Central memory CD8-positive, alpha-beta T cell (primary cell): ENCODE measurements at regions not wholly inside any gene's neighbourhood (a gene's known extent, or its start where the extent isn't known, plus 50 kb on each side); places are given as distances from the start of the nearest gene placed in this dataset.
A peak's percentile ranks its signal among the peaks of the same experiment; 100 is the strongest.

Experiments
- ATAC-seq: fragments of 150-1000 bp; cut with Tn5 transposase; replicated peaks from 2 replicates; pipeline ENCODE4 v1.10.0; 2022; ENCODE audit warnings: mild to moderate bottlenecking, moderate FRiP score, moderate number of reproducible peaks; ENCODE audit not compliant: poor library complexity, severe bottlenecking; ENCODE audit errors: extremely low read depth
- DNase-seq, 2 donors: peaks; one replicate each; pipeline ENCODE4 v3.0.0; 2021; ENCODE audit warnings: low spot score in 2 of 2
- H3K27ac Mint-ChIP-seq: one replicate; pipeline ENCODE4 v1.8.0; 2022; ENCODE audit warnings: low read depth, mild to moderate bottlenecking, moderate library complexity, mixed read lengths
- H3K27me3 Mint-ChIP-seq: one replicate; pipeline ENCODE4 v1.8.0; 2022; ENCODE audit warnings: mixed read lengths
- H3K36me3 Mint-ChIP-seq: one replicate; pipeline ENCODE4 v1.8.0; 2022; ENCODE audit warnings: mild to moderate bottlenecking, moderate library complexity, mixed read lengths; ENCODE audit not compliant: insufficient read depth
- H3K4me1 Mint-ChIP-seq: one replicate; pipeline ENCODE4 v1.8.0; 2022; ENCODE audit warnings: mixed read lengths
- H3K4me3 Mint-ChIP-seq: one replicate; pipeline ENCODE4 v1.8.0; 2022; ENCODE audit warnings: mild to moderate bottlenecking, moderate library complexity, mixed read lengths
- H3K9me3 Mint-ChIP-seq: one replicate; pipeline ENCODE4 v1.8.0; 2022; ENCODE audit warnings: mixed read lengths

DNA sequence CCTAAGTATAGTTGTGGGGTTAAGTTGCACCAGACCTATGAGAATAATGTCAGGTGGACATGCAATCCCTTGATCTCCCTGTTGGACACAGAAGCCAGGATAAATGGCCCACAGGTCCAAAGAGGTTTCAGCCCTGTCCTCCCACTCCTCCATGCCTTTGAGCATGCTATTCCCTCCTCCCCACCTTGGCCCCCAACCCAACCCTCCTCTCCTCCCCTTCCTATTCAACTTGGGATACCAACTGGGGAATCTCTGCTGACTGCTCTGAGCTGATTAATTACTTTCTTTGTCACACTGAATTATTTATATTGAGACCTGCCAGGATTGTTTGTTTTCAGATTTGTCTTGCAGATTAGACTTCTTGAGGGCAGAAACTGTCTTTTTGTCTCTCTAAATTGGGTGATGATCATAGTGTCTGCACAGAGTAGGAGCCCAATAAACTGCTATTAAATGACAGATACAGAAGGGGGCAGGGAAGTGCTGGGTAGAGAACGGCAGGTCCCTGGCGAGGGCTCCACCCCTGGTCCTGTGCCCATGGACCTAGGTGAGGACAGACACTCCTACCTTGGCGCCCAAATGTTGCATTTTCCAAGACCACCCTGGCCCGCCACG is 120.9 kb downstream of the UNC5CL start:
- peaks cover 2% of the 10 kb centered on the region for H3K36me3 Mint-ChIP-seq
- H3K27me3 Mint-ChIP-seq = peaks cover 46% of the 10 kb centered on the region
- DNase-seq = no peak
- no peak overlapping the region for H3K27ac Mint-ChIP-seq
- H3K4me3 Mint-ChIP-seq = no peak overlapping the region
- H3K4me1 Mint-ChIP-seq = no peaks in the 10 kb centered on the region
- no peak for ATAC-seq
- H3K9me3 Mint-ChIP-seq = no peaks in the 10 kb centered on the region

DNA sequence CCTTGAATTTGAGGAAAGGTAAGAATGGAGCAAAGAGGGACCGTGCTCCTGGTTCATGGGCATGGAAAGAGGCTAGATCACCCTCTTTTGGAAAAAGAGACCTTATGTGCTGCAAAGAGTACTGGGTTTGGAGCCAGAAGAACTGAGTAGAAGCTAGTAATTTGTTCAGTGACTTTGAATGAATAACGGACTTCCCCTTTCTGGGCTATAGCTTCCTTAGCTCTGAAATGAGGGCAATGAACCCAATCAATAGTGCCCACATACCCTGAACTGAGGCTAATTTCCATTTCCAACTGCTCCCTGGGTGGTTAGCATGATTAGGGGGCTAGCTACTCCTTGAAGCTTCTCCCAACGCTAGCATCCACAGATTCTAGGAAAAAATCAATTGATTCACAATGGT is 121.4 kb downstream of the UNC5CL start:
- H3K36me3 Mint-ChIP-seq = peaks cover 2% of the 10 kb centered on the region
- DNase-seq = no peak
- H3K4me3 Mint-ChIP-seq = no peak overlapping the region
- ATAC-seq = no peak
- H3K9me3 Mint-ChIP-seq = no peaks in the 10 kb centered on the region
- H3K27ac Mint-ChIP-seq = no peak overlapping the region
- H3K27me3 Mint-ChIP-seq = peaks cover 41% of the 10 kb centered on the region
- H3K4me1 Mint-ChIP-seq = no peaks in the 10 kb centered on the region

DNA sequence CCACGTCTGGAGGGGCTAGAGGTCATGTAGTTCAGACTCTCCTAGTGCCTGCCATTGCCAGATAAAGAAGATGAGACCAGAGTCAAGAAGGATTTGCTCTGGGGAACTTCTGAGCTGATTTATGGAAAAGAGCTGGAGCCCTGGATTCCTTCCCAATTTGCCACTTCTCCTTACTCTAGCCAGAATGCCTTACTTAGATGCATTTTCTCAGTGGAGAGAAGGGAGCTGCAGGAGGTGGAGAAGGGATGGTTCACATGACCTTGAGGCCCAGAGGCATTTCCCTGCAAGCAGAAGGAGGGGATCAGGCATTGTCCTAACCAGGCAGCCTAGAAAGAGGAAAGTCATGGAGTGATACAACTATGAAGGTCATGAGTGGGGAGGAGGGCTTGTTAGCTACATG is 122.2 kb downstream of the UNC5CL start:
- Mint-ChIP-seq H3K27me3 (peaks cover 38% of the 10 kb centered on the region), H3K4me3 (no peak overlapping the region)
- no peak for ATAC-seq

DNA sequence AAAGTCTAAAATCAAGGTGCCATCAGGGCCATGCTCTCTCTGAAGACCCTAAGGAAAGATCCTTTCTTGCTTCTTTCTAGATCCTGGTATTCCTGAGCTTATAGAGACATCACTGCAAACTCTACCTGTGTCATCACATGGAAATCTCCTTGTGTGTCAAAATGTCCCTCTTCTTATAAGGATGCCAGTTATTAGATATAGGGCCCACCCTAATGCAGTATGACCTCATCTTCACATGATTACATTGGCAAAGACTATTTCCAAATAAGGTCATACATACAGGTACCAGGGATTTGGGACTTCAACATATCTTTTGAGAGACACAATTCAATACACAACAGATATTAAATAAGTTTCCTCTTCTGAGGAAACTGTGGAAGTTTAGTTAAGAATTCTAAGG is 123.9 kb downstream of the UNC5CL start:
- Mint-ChIP-seq H3K27me3 (peaks cover 38% of the 10 kb centered on the region), H3K9me3 (no peaks in the 10 kb centered on the region), H3K4me1 (no peaks in the 10 kb centered on the region), H3K4me3 (no peak overlapping the region), H3K27ac (no peak overlapping the region), H3K36me3 (peaks cover 2% of the 10 kb centered on the region)
- ATAC-seq = no peak
- DNase-seq = no peak

More for the DNA sequence above, 122.2 kb downstream of the UNC5CL start:
- H3K27ac Mint-ChIP-seq = no peak overlapping the region
- DNase-seq = no peak
- H3K36me3 Mint-ChIP-seq = peaks cover 2% of the 10 kb centered on the region
- H3K9me3 Mint-ChIP-seq = no peaks in the 10 kb centered on the region
- H3K4me1 Mint-ChIP-seq = no peaks in the 10 kb centered on the region

- H3K27me3 Mint-ChIP-seq = peaks cover 28% of the 10 kb centered on the region
- H3K4me3 Mint-ChIP-seq = no peak overlapping the region
- ATAC-seq = no peak
- H3K9me3 Mint-ChIP-seq = no peaks in the 10 kb centered on the region
- H3K36me3 Mint-ChIP-seq = peaks cover 2% of the 10 kb centered on the region
- no peak for DNase-seq
- no peak overlapping the region for H3K27ac Mint-ChIP-seq
- no peaks in the 10 kb centered on the region for H3K4me1 Mint-ChIP-seq
Measured at GRCh38 chr6:40914005-40914404, 125.0 kb downstream of the UNC5CL start.

- no peak for DNase-seq
- Mint-ChIP-seq H3K9me3 (no peaks in the 10 kb centered on the region), H3K4me1 (no peaks in the 10 kb centered on the region), H3K27me3 (peaks cover 19% of the 10 kb centered on the region), H3K27ac (no peak overlapping the region), H3K36me3 (no peaks in the 10 kb centered on the region), H3K4me3 (no peak overlapping the region)
- peak; percentile 32 for ATAC-seq
Measured at GRCh38 chr6:40912158-40912946, 126.7 kb downstream of the UNC5CL start.

- Mint-ChIP-seq H3K4me3 (no peak overlapping the region), H3K27ac (no peak overlapping the region)
- no peak for ATAC-seq
Measured at GRCh38 chr6:40910260-40910893, 128.6 kb downstream of the UNC5CL start.

GRCh38 chr6:40909811-40910210 is 129.2 kb downstream of the UNC5CL start:
- Mint-ChIP-seq H3K9me3 (no peaks in the 10 kb centered on the region), H3K27me3 (peaks cover 12% of the 10 kb centered on the region), H3K4me1 (no peaks in the 10 kb centered on the region), H3K4me3 (no peak overlapping the region), H3K36me3 (no peaks in the 10 kb centered on the region), H3K27ac (no peak overlapping the region)
- ATAC-seq (no peak), DNase-seq (no peak)

More at GRCh38 chr6:40910260-40910893, 128.6 kb downstream of the UNC5CL start:
- H3K4me1 Mint-ChIP-seq = no peaks in the 10 kb centered on the region
- no peak for DNase-seq
- peaks cover 9% of the 10 kb centered on the region for H3K27me3 Mint-ChIP-seq
- no peaks in the 10 kb centered on the region for H3K36me3 Mint-ChIP-seq
- no peaks in the 10 kb centered on the region for H3K9me3 Mint-ChIP-seq

GRCh38 chr6:40907198-40907701 is 131.8 kb downstream of the UNC5CL start:
- Mint-ChIP-seq H3K4me3 (no peak overlapping the region), H3K36me3 (no peaks in the 10 kb centered on the region), H3K27ac (no peak overlapping the region), H3K9me3 (no peaks in the 10 kb centered on the region), H3K4me1 (no peaks in the 10 kb centered on the region), H3K27me3 (peaks cover 18% of the 10 kb centered on the region)
- ATAC-seq (no peak), DNase-seq (no peak)

- no peaks in the 10 kb centered on the region for H3K9me3 Mint-ChIP-seq
- no peak overlapping the region for H3K4me3 Mint-ChIP-seq
- peaks cover 18% of the 10 kb centered on the region for H3K27me3 Mint-ChIP-seq
- no peaks in the 10 kb centered on the region for H3K4me1 Mint-ChIP-seq
- DNase-seq (no peak), ATAC-seq (no peak)
- H3K27ac Mint-ChIP-seq = no peak overlapping the region
- H3K36me3 Mint-ChIP-seq = no peaks in the 10 kb centered on the region
Measured at GRCh38 chr6:40906759-40907158, 132.3 kb downstream of the UNC5CL start.

DNA sequence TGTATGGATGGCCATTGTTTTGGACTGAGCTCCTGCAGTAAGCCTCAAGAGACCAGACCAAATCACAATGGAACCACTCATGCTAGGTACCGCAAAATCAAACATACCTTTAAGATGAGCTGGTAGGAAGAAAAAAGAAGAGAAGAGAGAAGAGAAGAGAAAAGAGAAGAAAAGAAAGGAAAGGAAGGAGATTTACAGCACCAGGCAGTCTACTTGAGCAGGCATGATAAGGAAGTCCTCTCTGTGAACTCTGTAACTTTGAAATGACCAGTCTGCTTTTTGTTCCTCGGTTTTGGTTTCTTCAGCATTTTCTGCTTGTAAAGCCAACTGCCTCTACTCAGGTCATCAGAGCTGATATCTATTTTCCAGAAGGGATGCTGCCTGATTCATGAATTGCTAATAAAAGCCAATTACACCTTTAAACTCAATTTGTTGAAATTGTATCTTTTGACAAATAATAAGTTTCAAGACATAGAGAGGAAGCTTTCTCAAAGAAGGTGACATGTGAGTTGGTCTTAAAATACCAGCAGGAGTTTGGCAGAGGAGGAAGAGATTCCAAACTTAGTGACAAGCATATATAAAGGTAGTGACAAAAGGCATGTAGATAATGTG is 134.3 kb downstream of the UNC5CL start:
- Mint-ChIP-seq H3K4me3 (no peak overlapping the region), H3K36me3 (no peaks in the 10 kb centered on the region), H3K27ac (no peak overlapping the region), H3K9me3 (no peaks in the 10 kb centered on the region), H3K4me1 (no peaks in the 10 kb centered on the region), H3K27me3 (peaks cover 32% of the 10 kb centered on the region)
- no peak for ATAC-seq
- DNase-seq = no peak

DNA sequence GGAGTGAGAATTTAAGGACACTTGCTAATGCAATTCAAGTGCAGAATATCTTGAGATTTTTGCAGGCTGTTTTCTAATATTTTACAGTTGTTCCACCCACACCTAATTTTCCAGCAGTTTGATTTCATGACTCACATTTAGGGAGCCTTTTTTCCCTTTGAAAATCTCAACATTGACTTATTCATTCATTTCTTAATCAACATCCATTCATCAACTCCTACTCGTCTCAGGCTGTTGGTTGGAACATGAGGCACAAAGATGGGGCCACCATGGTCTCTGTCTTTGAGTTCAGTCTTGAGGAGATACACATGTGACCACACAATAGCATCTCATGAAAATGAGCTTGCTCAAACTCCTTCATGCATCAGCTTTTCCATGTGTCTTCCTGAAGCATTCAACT is 135.6 kb downstream of the UNC5CL start:
- Mint-ChIP-seq H3K9me3 (no peaks in the 10 kb centered on the region), H3K4me3 (no peak overlapping the region), H3K36me3 (no peaks in the 10 kb centered on the region), H3K27me3 (peaks cover 35% of the 10 kb centered on the region), H3K27ac (no peak overlapping the region), H3K4me1 (no peaks in the 10 kb centered on the region)
- DNase-seq (no peak), ATAC-seq (no peak)
